ENCODE measurements at regions not wholly inside any gene's neighbourhood (a gene's known extent, or its start where the extent isn't known, plus 50 kb on each side); places are given as distances from the start of the nearest gene placed in this dataset.
"Not testable (repeated sequence)": the region's sequence is repeated elsewhere in the genome, so short reads cannot be mapped to it uniquely, and the experiment has no call there.

GRCh38 chr6:62797190-62797589 lies 414.1 kb upstream of the FKBP1C start:
- ATAC-seq (no peak), DNase-seq (no peak)
- Histone ChIP-seq H3K27ac (no peak overlapping the region), H3K36me3 (no peaks in the 10 kb centered on the region), H3K27me3 (no peaks in the 10 kb centered on the region), H3K9me3 (peaks cover 0 to 9% (median 0%) of the 10 kb centered on the region in 11 donors), H3K4me1 (no peaks in the 10 kb centered on the region), H3K4me3 (no peak overlapping the region)
- intact Hi-C loops (cut with DNase I), result loop anchor here in 1 of 10 donors (2.0 kb wide), 1 partner anchor 16 kb away; no protein-coding TSS in a partner anchor
- TF ChIP-seq, protein P1, sequence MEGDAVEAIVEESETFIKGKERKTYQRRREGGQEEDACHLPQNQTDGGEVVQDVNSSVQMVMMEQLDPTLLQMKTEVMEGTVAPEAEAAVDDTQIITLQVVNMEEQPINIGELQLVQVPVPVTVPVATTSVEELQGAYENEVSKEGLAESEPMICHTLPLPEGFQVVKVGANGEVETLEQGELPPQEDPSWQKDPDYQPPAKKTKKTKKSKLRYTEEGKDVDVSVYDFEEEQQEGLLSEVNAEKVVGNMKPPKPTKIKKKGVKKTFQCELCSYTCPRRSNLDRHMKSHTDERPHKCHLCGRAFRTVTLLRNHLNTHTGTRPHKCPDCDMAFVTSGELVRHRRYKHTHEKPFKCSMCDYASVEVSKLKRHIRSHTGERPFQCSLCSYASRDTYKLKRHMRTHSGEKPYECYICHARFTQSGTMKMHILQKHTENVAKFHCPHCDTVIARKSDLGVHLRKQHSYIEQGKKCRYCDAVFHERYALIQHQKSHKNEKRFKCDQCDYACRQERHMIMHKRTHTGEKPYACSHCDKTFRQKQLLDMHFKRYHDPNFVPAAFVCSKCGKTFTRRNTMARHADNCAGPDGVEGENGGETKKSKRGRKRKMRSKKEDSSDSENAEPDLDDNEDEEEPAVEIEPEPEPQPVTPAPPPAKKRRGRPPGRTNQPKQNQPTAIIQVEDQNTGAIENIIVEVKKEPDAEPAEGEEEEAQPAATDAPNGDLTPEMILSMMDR (IDR thresholded peaks at IDR 0.05), result no peak
- 61 to 70% methylated on average over 4 of the region's 4 CpGs for WGBS, 2 donors

DNA sequence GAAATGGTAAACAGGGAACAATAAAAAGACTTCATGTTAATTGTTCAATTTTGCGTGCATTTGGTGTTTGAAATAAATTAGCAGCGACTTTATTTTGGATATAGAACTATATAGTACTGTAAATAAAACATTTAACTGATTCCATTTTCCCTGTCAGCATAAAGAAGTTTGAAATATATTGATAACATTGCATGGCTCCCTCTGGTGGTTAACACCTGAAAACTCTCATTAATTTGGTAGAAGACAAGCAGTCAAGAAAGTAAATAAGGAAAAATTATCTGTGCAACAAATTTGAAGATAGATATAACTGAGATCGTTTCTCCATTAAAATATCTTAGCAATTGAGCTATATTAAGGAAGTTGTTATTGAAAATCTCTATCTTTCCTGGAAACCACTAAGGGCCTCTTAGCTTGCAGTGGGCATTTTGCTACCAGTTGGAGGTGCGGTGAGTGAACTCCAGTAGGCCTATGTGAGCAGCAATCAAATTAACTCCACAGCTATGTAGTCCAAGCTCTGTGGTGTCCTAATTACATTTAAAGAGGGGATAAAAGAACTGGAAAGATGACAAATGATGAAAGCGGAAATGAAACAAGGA lies 435.7 kb upstream of the FKBP1C start:
- TF ChIP-seq, protein P1 (IDR thresholded peaks at IDR 0.05), result peak in 7 of 9 donors; percentile 11 to 46 (median 36)
- no peaks in the 10 kb centered on the region for H3K36me3 ChIP-seq
- ATAC-seq (no peak), DNase-seq (no peak)
- no peak overlapping the region for H3K4me3 ChIP-seq
- intact Hi-C loops (cut with DNase I), result no loop called here
- no peak overlapping the region for H3K27ac ChIP-seq
- no peaks in the 10 kb centered on the region for H3K27me3 ChIP-seq
- WGBS, 2 donors, result 43 to 44% methylated on average over 5 of the region's 5 CpGs
- H3K9me3 ChIP-seq, result no peaks in the 10 kb centered on the region
- H3K4me1 ChIP-seq, result no peaks in the 10 kb centered on the region

- DNase-seq; H3K9me3 ChIP-seq; H3K4me3 ChIP-seq; H3K27ac ChIP-seq; ATAC-seq; H3K27me3 ChIP-seq; intact Hi-C loops (cut with DNase I); H3K4me1 ChIP-seq; H3K36me3 ChIP-seq: not testable (repeated sequence)
- 76 to 77% methylated on average over 5 of the region's 5 CpGs for WGBS, 2 donors
Observed at GRCh38 chr6:62766174-62766573, 445.1 kb upstream of the FKBP1C start.

- no peaks in the 10 kb centered on the region for H3K27me3 ChIP-seq
- TF ChIP-seq, protein P1 (IDR thresholded peaks at IDR 0.05), result no peak
- H3K9me3 ChIP-seq, result no peaks in the 10 kb centered on the region
- no peaks in the 10 kb centered on the region for H3K4me1 ChIP-seq
- ATAC-seq, result no peak
- H3K36me3 ChIP-seq, result no peaks in the 10 kb centered on the region
- 76 to 86% methylated on average over 3 of the region's 3 CpGs for whole genome bisulfite sequencing, 2 donors
- no peak for DNase-seq
- no peak overlapping the region for H3K27ac ChIP-seq
- H3K4me3 ChIP-seq, result no peak overlapping the region
- intact Hi-C loops (cut with DNase I), result no loop called here
Observed at GRCh38 chr6:62764841-62765240, 446.4 kb upstream of the FKBP1C start.

DNA sequence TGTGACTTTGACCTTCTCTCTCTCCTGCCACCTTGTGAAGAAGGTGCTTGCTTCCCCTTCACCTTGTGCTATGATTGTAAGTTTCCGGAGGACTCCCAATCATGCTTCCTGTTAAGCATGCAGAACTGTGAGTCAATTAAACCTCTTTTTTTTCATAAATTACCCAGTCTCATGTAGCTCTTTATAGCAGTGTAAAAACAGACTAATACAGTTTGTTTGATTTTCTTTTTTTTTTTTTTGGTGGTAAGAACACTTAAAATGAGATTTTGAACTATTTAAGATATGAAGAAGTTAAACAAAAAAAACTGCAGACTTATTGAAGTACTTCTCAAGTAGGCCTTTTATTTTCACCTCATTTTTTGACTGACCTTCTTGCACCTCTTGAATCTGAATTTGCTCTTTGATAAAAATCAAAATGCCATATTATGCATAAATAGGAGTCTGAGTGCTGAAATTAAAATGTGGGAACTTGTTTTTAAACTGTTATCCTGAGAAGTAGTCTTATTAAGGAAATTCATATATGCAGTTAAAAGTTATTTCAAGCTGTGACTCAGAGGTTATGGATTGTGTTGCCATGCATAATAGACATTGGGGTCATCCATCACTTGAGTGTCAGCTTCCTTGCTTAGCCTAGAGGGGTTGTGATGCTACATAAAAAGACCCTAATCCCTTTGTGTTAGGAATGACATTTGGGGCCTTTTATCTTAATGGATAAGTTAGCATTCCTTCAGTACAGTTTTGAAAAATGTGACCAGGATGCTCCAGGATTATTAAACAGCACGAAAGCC lies 447.9 kb upstream of the FKBP1C start:
- no peak overlapping the region for H3K4me3 ChIP-seq
- TF ChIP-seq, protein P1 (IDR thresholded peaks at IDR 0.05), result no peak
- DNase-seq, result no peak
- no peaks in the 10 kb centered on the region for H3K4me1 ChIP-seq
- intact Hi-C loops (cut with DNase I), result no loop called here
- 70 to 78% methylated on average over 2 of the region's 2 CpGs for WGBS, 2 donors
- H3K9me3 ChIP-seq, result peaks cover 0 to 3% (median 0%) of the 10 kb centered on the region in 11 donors
- H3K27me3 ChIP-seq, result no peaks in the 10 kb centered on the region
- no peak for ATAC-seq
- H3K27ac ChIP-seq, result no peak overlapping the region
- no peaks in the 10 kb centered on the region for H3K36me3 ChIP-seq

Measured in heart right ventricle (tissue), 16 donors.